SK-MEL-5 (cell line): ENCODE measurements at regions not wholly inside any gene's neighbourhood (a gene's known extent, or its start where the extent isn't known, plus 50 kb on each side); places are given as distances from the start of the nearest gene placed in this dataset.
"Not testable (repeated sequence)": the region's sequence is repeated elsewhere in the genome, so short reads cannot be mapped to it uniquely, and the experiment has no call there.

ENCODE experiments used
- DNase-seq: peaks from one replicate; pipeline ENCODE4 v3.0.0-alpha.2; 2016; ENCODE audit warnings: low read depth, low spot score
- in situ Hi-C: cut with HindIII; loops from 2 replicates; pipeline ENCODE4 v1.10.0; 2016; ENCODE audit warnings: low sequenced_read_pairs, high pct_unique_total_duplicates, low pct_unique_long_range_greater_than_20kb

- in situ Hi-C loops, result no loop called here
- DNase-seq, result no peak
Measured at GRCh38 chr11:110514967-110515366, 85.2 kb downstream of the FDX1 start.

GRCh38 chr11:110517381-110517780, 87.6 kb downstream of the FDX1 start:
- in situ Hi-C loops, DNase-seq: not testable (repeated sequence)

GRCh38 chr11:110518809-110519514, 89.2 kb downstream of the FDX1 start:
- no peak for DNase-seq
- in situ Hi-C loops, result no loop called here

GRCh38 chr11:110519796-110520195, 90.0 kb downstream of the FDX1 start:
- no peak for DNase-seq

GRCh38 chr11:110522471-110522870, 92.7 kb downstream of the FDX1 start:
- in situ Hi-C loops, result no loop called here
- no peak for DNase-seq

More at GRCh38 chr11:110519796-110520195, 90.0 kb downstream of the FDX1 start:
- in situ Hi-C loops, result no loop called here

GRCh38 chr11:110524238-110524637, 94.5 kb downstream of the FDX1 start:
- in situ Hi-C loops, result no loop called here

GRCh38 chr11:110525883-110526282, 96.1 kb downstream of the FDX1 start:
- no peak for DNase-seq
- in situ Hi-C loops, result no loop called here

More at GRCh38 chr11:110524238-110524637, 94.5 kb downstream of the FDX1 start:
- peak; percentile 37 for DNase-seq

GRCh38 chr11:110526323-110526722, 96.6 kb downstream of the FDX1 start:
- in situ Hi-C loops, result no loop called here
- DNase-seq, result no peak
